Loucy (cell line): ENCODE measurements at regions not wholly inside any gene's neighbourhood (a gene's known extent, or its start where the extent isn't known, plus 50 kb on each side); places are given as distances from the start of the nearest gene placed in this dataset.

Experiments
- H2AFZ ChIP-seq: fragments of 200-600 bp; sonication (generic); 2 replicates; pipeline ENCODE4 v1.6.0; 2016; ENCODE audit warnings: antibody characterized with exemption, mild to moderate bottlenecking, low read length, moderate library complexity
- H3F3A ChIP-seq: fragments of 200-600 bp; 2 replicates; pipeline ENCODE4 v1.6.0; 2016; ENCODE audit warnings: antibody characterized with exemption, low read depth, mild to moderate bottlenecking
- H3K27me3 ChIP-seq: fragments of 200-600 bp; sonication (generic); 2 replicates; pipeline ENCODE4 v1.6.1; 2014; ENCODE audit warnings: low read length, mild to moderate bottlenecking; ENCODE audit not compliant: insufficient read depth, poor library complexity, severe bottlenecking
- H3K36me3 ChIP-seq: fragments of 200-600 bp; sonication (generic); 2 replicates; pipeline ENCODE4 v1.6.1; 2016; ENCODE audit warnings: low read length; ENCODE audit not compliant: insufficient read depth
- H3K4me1 ChIP-seq: fragments of 200-600 bp; sonication (generic); 2 replicates; pipeline ENCODE4 v1.5.1; 2014; ENCODE audit warnings: low read length, mild to moderate bottlenecking; ENCODE audit not compliant: insufficient read depth, poor library complexity, severe bottlenecking
- H3K4me2 ChIP-seq: fragments of 200-600 bp; sonication (generic); 2 replicates; pipeline ENCODE4 v1.6.0; 2014; ENCODE audit warnings: antibody characterized with exemption, low read length, low read depth, mild to moderate bottlenecking; ENCODE audit not compliant: poor library complexity, severe bottlenecking
- H3K4me3 ChIP-seq: fragments of 200-600 bp; sonication (generic); 2 replicates; pipeline ENCODE4 v1.5.1; 2014; ENCODE audit warnings: low read length, mild to moderate bottlenecking, mixed read lengths; ENCODE audit not compliant: poor library complexity, severe bottlenecking
- H3K79me2 ChIP-seq: fragments of 200-600 bp; sonication (generic); 2 replicates; pipeline ENCODE4 v1.6.1; 2014; ENCODE audit warnings: low read length; ENCODE audit not compliant: insufficient read depth
- H3K9ac ChIP-seq: fragments of 200-600 bp; sonication (generic); 2 replicates; pipeline ENCODE4 v1.6.0; 2014; ENCODE audit warnings: mild to moderate bottlenecking, low read depth, low read length, moderate library complexity; ENCODE audit not compliant: poor library complexity, severe bottlenecking
- H3K9me2 ChIP-seq: fragments of 200-600 bp; sonication (generic); replicated peaks from 2 replicates; pipeline ENCODE4 v1.6.1; 2016; ENCODE audit warnings: low read depth, low read length, mixed read lengths
- H3K9me3 ChIP-seq: fragments of 200-600 bp; sonication (generic); 2 replicates; pipeline ENCODE4 v1.6.1; 2014; ENCODE audit warnings: mild to moderate bottlenecking, antibody characterized with exemption, low read length, low read depth; ENCODE audit not compliant: insufficient read depth
- H4K20me1 ChIP-seq: fragments of 200-600 bp; sonication (generic); 2 replicates; pipeline ENCODE4 v1.6.0; 2014; ENCODE audit warnings: antibody characterized with exemption, low read length, mild to moderate bottlenecking; ENCODE audit not compliant: insufficient read depth, poor library complexity, severe bottlenecking
- EZH2phosphoT487 ChIP-seq: fragments of 200-600 bp; IDR thresholded peaks from 2 replicates; pipeline ENCODE4 v1.6.1; 2018; ENCODE audit warnings: antibody characterized with exemption, mild to moderate bottlenecking, moderate library complexity, borderline replicate concordance
- TF ChIP-seq, protein P1 (sequence below): fragments of 200-600 bp; sonication (generic); conservative IDR thresholded peaks from 2 replicates; pipeline ENCODE4 v1.5.1; 2014; ENCODE audit warnings: mild to moderate bottlenecking, antibody characterized with exemption, low read length

DNA sequence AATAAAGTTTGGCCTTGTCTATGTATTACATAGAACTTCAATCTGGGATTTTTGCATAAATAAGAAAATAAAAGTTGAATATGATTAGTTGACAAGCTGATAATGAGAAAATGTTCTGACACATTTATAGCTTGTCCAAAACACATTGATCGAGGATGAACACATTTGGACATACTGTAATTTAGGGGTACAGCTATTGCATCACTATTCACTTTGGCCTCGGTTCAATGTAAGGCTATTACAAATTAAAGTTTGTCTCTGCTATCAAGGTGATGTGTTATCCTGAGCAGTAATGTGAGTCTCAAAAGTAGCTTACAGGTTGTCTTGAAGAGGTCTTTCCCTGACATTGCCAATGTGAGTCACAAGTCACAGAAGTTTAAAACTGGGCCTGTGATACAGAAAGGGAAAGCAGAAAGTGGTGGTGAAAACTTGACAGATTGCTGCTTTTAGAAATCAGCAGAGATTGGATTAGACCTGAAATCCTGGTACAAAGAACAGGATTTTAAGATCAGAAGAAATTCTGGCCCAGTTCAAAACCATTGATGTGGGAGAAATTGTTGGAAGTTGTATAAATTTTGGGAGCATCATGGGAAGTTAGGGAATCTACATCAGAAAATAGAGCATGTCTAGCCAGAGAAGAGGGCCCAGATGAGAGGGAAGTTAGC, 674.1 kb downstream of the NYAP2 start:
- H3K4me3 ChIP-seq, result no peak overlapping the region
- TF ChIP-seq EZH2phosphoT487, result no peak
- H3K9me3 ChIP-seq, result no peaks in the 10 kb centered on the region
- H3K36me3 ChIP-seq, result no peaks in the 10 kb centered on the region
- H3K9ac ChIP-seq, result no peak overlapping the region
- no peaks in the 10 kb centered on the region for H4K20me1 ChIP-seq
- no peaks in the 10 kb centered on the region for H3K79me2 ChIP-seq
- no peaks in the 10 kb centered on the region for H3K27me3 ChIP-seq
- no peak overlapping the region for H2AFZ ChIP-seq
- no peaks in the 10 kb centered on the region for H3K9me2 ChIP-seq
- no peaks in the 10 kb centered on the region for H3K4me1 ChIP-seq
- H3F3A ChIP-seq, result no peaks in the 10 kb centered on the region
- H3K4me2 ChIP-seq, result no peak overlapping the region

DNA sequence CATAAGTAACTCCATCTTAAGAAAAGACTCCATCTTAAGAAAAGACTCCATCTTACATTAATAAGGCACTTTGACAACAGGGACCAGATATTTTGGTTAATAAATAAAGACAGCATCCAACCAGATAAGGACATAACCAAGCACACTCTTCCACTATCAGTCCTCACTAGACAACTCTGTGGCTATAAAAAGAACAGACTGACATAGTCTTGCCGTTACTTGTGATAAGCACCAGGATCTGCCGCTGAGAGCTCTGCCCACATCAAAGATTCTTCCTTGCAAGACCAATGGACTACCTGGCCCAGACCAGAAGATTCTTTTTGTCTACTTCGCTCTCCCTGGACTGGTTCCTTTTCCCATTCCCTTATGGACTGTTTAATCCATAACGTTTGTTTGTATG, 667.4 kb downstream of the NYAP2 start:
- TF ChIP-seq, protein P1, sequence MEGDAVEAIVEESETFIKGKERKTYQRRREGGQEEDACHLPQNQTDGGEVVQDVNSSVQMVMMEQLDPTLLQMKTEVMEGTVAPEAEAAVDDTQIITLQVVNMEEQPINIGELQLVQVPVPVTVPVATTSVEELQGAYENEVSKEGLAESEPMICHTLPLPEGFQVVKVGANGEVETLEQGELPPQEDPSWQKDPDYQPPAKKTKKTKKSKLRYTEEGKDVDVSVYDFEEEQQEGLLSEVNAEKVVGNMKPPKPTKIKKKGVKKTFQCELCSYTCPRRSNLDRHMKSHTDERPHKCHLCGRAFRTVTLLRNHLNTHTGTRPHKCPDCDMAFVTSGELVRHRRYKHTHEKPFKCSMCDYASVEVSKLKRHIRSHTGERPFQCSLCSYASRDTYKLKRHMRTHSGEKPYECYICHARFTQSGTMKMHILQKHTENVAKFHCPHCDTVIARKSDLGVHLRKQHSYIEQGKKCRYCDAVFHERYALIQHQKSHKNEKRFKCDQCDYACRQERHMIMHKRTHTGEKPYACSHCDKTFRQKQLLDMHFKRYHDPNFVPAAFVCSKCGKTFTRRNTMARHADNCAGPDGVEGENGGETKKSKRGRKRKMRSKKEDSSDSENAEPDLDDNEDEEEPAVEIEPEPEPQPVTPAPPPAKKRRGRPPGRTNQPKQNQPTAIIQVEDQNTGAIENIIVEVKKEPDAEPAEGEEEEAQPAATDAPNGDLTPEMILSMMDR, result no peak
- no peak for TF ChIP-seq EZH2phosphoT487

DNA sequence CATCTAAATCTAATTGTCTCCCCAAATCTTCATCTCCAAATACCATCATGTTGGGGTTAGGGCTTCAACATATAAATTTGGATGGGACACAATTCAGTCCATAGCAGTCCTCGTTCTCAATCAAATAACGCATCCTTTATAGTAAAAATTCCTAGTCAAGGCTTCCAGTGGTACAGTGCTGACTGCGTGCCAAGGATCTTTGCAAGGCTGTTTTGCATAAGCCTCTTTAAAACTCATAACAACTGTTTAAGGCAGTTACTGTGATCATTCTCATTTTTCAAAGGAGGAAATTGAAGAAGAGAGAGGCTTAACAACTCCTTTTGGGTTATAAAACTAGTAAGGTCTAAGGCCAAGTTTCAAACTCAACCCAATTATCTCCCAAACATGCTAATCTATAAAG, 666.9 kb downstream of the NYAP2 start:
- Histone ChIP-seq H3F3A (no peaks in the 10 kb centered on the region), H3K9me3 (no peaks in the 10 kb centered on the region), H3K4me2 (no peak overlapping the region), H3K79me2 (no peaks in the 10 kb centered on the region), H4K20me1 (no peaks in the 10 kb centered on the region), H3K36me3 (no peaks in the 10 kb centered on the region), H3K9ac (no peak overlapping the region), H3K4me3 (no peak overlapping the region), H3K27me3 (no peaks in the 10 kb centered on the region), H2AFZ (no peak overlapping the region), H3K4me1 (no peaks in the 10 kb centered on the region), H3K9me2 (no peaks in the 10 kb centered on the region)
- TF ChIP-seq EZH2phosphoT487, result no peak
- TF ChIP-seq, protein P1, result no peak

More for the DNA sequence above, 667.4 kb downstream of the NYAP2 start:
- H3K9me2 ChIP-seq, result no peaks in the 10 kb centered on the region
- no peak overlapping the region for H3K4me3 ChIP-seq
- no peak overlapping the region for H3K9ac ChIP-seq
- no peak overlapping the region for H2AFZ ChIP-seq
- no peaks in the 10 kb centered on the region for H3F3A ChIP-seq
- H3K79me2 ChIP-seq, result no peaks in the 10 kb centered on the region
- no peaks in the 10 kb centered on the region for H3K9me3 ChIP-seq
- no peaks in the 10 kb centered on the region for H4K20me1 ChIP-seq
- no peaks in the 10 kb centered on the region for H3K36me3 ChIP-seq
- no peaks in the 10 kb centered on the region for H3K4me1 ChIP-seq
- H3K27me3 ChIP-seq, result no peaks in the 10 kb centered on the region
- no peak overlapping the region for H3K4me2 ChIP-seq
